OCI-LY7 (cell line): ENCODE measurements at regions not wholly inside any gene's neighbourhood (a gene's known extent, or its start where the extent isn't known, plus 50 kb on each side); places are given as distances from the start of the nearest gene placed in this dataset.

Experiments
- EZH2phosphoT487 ChIP-seq: fragments of 200-600 bp; sonication (generic); IDR thresholded peaks from 2 replicates; pipeline ENCODE4 v1.6.1; 2018; ENCODE audit warnings: low read depth, borderline replicate concordance, mild to moderate bottlenecking, mixed run types, antibody characterized with exemption, low read length, moderate library complexity, mixed read lengths
- TF ChIP-seq, protein P1 (sequence below): fragments of 200-600 bp; sonication (generic); conservative IDR thresholded peaks from 2 replicates; pipeline ENCODE4 v1.5.1; 2014; ENCODE audit warnings: mild to moderate bottlenecking, antibody characterized with exemption, low read length, moderate library complexity, mixed read lengths

DNA sequence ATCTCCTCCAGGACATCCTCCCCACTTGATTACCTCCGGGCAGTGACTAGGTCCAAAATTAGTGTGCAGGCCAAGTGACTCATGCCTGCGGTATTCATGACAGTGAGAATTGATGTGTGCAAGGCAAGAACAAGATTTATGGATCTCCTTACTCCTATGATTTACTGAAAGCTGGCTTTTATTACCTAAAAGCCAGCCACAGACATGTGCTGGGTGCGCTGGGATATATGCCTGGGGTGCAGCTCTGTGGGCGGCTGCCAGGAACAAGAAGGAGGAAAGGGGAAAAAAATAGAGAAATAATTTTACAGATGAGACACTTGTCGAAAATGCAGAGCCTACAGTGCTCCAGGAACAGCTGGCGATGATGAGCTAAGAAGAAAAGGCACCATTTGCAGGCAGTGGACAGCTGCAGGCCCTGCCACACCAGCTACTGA, 359.3 kb downstream of the CMPK2 start:
- TF ChIP-seq, protein P1, sequence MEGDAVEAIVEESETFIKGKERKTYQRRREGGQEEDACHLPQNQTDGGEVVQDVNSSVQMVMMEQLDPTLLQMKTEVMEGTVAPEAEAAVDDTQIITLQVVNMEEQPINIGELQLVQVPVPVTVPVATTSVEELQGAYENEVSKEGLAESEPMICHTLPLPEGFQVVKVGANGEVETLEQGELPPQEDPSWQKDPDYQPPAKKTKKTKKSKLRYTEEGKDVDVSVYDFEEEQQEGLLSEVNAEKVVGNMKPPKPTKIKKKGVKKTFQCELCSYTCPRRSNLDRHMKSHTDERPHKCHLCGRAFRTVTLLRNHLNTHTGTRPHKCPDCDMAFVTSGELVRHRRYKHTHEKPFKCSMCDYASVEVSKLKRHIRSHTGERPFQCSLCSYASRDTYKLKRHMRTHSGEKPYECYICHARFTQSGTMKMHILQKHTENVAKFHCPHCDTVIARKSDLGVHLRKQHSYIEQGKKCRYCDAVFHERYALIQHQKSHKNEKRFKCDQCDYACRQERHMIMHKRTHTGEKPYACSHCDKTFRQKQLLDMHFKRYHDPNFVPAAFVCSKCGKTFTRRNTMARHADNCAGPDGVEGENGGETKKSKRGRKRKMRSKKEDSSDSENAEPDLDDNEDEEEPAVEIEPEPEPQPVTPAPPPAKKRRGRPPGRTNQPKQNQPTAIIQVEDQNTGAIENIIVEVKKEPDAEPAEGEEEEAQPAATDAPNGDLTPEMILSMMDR, result no peak
- no peak for TF ChIP-seq EZH2phosphoT487
